Hematopoietic multipotent progenitor cell treated with erythropoietin and hydrocortisone succinate and interleukin-3 and kit ligand, for 8 days (in vitro differentiated cells): ENCODE measurements at regions not wholly inside any gene's neighbourhood (a gene's known extent, or its start where the extent isn't known, plus 50 kb on each side); places are given as distances from the start of the nearest gene placed in this dataset.

Source experiments
- DNase-seq: peaks from one replicate; pipeline ENCODE4 v3.0.0-alpha.2; 2015

DNA sequence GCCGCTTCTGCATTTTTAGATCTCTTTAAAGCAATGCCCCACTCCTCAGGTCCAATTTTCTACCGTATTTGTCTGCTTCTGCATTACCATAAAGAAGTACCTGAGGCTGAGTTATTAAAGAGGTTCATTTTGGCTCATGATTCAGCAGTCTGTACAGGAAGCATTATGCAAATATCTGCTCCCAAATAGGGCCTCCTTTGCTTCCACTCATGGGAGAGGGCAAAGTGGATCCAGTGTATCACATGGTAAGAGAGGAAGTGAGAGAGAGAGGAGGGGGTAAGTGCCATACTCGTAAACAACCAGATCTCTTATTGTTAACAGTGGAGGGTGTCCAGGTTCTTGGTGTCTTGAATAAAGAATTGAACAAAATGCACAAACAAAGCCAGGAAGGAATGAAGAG, 316.1 kb upstream of the SEL1L start:
- DNase-seq = no peak

DNA sequence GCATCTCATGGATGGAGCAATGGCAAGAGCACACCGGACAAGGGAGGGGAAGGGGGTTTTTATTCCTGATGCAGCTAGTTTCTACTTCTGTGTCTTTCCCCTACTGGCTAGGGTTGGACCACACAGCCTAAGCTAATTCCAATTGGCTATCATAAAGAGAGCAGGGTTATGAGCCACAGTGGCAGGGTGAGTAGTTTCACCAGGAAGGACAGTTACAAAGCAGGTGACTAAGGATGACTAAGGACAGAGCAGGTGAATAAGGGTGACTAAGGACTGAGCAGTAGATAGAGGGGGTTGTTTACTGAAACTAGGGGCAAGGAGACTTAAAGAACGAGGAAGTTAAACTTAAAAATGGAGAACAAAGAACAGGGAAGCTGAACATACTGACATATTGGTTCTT, 321.4 kb upstream of the SEL1L start:
- no peak for DNase-seq

DNA sequence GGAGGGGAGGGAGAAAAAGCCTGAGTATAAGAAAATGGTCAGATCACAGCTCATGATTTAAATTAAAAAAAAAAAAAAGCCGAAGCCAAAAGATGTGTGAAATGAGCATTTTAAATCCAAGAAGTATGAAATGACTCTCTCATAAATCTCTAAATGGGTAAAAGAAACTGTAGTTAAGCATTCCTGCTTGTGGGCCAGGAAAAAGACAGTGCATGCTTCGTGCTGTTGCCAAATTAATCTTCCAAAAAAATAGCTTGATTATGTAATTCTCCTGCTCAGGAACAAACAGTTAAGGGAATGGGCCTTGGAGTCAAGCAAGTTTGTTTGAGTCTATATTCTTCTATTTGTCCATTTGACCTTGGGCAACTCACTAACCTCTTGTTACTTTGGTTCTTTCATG, 325.4 kb upstream of the SEL1L start:
- DNase-seq = no peak

DNA sequence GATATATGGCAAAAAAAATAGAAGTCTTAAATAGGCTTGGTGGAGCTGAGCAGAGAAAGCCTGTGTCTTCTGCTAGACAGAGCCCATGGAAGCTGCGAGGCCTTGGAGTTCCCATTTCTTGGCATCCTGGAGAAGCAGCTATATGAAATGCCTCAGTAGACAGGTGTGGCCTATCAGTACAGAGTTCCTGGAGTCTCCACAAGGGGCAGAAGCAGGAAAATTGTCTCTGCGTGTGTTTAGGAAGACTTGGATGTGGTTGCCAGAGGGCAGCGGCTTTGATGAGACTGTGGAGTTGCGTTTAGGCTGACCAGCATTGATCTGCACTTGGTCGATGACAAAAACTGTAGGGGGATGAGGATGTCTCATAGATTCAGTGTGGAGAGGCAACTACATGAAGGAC, 334.5 kb upstream of the SEL1L start:
- DNase-seq = no peak

DNA sequence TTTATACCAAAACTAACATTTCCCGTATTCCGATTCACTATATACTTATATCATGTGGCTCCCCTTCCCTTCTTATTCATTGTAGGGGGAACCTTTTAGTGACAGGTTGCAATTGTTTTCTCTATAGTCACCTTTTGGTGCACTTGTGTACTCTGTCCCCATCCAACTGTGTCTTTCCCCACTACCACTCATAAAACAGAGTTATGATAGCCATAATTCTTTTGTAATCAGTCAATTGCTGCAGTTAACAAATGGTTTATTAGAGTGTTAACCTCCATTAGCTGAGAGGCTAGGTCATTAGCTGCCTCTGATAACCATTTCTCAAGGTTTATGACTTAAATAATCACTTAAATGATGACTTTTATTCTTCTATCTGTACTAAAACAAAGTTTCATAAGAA, 338.1 kb upstream of the SEL1L start:
- no peak for DNase-seq

DNA sequence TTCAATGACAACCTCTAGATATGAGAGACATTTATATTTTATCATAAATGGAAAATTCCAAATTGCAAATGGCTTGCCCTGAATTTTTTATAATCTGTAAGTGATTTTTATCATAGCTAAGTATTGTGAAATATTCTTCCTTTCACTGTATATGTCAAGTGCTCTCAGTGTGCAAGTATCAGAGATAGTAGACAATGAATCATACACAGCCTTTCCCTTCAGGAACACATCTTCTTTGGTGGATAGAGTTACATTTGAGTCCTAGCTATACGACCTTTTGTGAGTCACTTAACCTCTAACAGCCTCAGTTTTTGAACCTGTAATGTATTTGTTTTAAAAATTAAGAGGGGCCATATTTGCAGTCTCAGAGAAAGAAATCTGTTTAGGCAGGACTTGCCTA, 350.7 kb upstream of the SEL1L start:
- DNase-seq = no peak

DNA sequence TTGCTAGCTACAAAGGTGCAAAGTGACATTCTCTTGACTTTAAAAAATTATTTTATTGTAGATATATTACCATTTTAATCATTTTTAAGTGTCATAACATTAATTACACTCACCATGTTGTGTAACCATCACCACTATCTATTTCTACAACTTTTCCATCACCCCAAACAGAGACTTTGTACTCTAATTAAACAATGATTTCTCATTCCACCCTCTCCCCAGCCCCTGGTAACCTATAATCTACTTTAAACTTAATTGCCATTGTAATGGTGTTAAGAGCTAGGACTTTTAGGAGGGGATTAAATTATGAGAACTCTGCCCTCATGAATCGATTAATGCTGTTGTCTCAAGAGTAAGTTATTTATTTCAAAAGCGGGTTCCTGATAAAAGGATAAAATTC, 352.9 kb upstream of the SEL1L start:
- DNase-seq = no peak

DNA sequence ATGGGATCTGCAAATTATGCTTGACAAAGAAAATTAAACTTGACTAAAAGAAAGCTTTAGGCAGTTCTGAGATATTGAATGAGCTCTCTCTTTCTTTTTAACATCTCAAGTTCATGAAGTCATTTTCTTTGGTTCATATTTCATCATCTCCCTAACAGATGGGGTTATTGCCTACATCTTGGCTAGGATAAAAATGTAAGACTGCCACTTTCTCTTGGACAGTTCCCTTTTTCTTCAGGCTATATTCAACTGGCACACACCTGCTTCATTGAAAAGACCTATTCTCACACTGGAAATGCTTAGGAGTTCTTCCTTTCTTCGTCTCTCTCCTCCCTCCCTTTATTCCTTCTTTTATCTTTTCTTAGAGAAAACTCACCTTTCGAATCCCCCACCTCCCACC, 355.9 kb upstream of the SEL1L start:
- no peak for DNase-seq

DNA sequence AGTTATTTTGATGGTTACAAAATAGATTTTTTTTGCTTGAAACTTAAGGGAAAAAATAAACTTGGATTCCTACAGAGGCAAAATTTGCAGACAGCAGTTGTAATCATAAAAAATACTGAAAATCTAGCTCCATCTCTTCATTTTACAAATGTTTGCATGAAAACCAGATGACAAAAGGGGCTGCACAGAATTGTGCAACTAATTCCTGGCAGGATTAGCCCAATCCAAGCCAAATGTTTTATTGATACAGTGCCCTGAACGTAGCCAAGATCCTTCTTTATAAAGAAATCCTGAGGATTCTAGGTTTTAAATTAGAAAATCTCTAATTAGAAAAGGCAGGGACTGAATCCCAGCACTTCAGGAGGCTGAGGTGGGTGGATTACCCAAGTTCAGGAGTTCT, 356.4 kb upstream of the SEL1L start:
- no peak for DNase-seq

DNA sequence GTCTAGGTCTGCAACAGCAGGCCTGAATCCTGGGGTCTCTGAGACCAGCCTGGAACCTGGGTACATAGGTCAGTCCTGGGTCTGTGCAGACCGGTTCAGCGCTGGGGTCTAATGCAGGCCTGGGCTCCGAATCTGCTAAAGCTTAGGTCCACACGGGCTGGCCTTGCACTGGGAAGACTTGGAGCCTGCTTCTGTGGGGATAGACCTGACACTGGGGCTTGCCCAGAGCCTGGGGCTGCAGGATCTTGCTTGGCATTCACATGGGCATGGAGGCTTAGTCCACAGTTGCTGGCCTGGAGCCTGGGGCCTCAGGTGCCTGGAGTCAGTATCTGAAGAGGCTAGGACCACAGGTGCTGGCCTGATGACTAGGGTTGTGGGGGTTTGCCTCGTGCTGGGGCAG, 369.8 kb upstream of the SEL1L start:
- no peak for DNase-seq

DNA sequence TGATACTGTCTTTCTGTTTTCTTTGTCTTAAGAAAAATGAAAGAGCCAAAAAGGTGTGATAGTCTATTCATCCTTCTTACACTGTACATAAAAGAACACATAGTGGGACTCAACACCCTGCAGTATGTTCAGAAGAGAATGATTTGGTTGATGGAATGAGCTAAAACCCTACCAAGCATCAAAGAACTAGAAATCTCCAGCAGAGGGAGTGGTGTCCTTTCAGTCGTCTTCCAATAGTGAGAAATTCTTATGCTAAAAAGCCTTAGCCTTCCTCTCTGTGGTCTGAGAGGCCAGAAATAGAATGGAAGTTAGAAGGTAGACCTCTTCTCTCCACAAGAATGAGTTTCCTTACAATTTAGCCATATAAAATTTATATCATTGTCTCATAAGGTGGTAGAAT, 393.4 kb upstream of the SEL1L start:
- no peak for DNase-seq

DNA sequence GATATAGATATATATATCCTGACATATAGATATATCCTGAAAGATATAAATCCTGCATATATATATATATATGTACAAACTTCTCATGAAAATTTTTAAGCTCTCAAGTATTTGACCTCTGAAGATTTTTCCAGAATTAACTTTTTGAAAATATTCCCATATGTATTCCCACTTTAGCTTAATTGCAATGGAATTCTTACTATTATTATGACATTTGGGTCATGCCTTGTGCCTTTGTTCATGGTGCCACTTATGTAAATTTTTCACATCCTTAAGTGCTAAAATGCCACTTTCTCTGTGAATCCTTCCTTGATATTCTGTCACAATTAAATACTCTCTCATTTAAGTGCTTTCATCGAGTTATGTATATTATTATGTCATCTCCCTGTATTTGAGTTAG, 398.2 kb upstream of the SEL1L start:
- no peak for DNase-seq

DNA sequence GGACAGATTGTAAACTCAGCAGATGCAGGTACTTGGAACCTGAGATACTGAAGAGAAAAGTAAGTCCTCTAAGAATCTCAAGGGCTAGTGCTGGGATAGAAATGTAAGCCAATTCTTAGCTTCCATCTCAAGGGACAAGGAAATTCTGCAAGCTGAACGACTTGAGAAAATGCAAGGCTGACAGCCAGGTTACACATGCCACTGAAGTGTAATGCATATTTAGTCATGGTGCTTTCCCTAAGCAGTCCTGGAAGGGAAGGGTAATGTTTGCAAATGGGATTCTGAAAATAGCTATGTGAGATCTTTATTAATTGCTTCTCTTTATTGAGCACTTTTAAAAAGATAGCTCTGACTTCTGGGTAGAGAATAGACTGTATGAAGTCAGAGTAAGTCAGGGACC, 402.7 kb upstream of the SEL1L start:
- DNase-seq = no peak

DNA sequence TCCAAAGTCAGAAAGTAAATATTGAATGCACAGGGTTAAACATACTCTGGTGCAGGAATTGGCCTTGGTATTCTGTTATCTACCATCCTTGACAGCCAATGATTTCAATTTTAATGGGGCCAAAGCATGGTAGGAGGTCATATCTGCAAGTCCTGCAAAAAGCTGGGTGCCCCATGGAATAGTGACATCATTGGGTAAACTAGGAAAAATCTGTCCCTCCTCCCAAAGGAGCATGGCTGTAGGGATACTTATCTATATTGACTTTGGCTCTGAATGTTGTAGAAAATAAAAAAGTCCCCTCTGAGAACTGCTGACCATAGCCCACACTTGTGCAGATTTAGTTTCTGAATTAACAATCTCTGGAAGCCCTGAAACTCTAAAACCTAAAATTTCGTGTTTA, 403.2 kb upstream of the SEL1L start:
- no peak for DNase-seq

DNA sequence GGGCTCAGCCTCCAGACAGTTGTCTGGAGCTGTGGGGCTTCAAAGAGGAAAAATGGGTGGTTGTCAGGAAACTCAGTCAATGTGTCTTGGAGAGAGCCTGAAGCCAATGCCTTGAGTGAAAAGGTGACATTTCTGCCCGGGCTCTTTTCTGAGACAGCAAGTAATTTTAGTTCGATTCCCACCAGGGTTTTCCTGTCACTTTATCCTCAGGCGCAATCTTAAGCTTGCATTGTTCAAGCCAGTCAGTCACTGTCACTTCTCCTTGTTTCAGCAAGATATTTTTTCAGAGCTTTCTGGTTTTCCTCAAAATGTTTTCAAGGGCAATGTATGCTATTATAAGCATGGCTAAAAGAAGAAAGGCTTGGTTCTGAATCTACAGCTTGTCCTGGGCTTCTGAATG, 404.7 kb upstream of the SEL1L start:
- DNase-seq = no peak

DNA sequence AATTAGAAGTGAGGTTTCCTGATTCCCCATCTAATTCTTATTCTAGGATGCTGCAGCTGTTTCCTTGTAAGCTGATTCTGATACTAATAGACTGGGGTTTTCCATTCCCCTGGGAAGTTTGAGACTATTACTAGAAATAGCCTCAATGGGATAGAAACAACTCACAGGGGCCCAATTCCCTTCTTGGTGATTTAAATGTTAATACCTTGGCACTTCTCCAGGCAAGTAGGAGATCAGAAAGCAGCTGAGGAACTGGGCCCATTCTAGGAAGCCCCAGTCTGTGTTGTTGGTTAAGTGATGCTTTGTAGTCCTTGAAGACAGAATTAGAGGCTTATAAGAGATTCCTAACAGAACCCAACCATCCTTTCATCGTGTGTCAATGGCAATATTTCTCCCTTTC, 407.0 kb upstream of the SEL1L start:
- DNase-seq = no peak

DNA sequence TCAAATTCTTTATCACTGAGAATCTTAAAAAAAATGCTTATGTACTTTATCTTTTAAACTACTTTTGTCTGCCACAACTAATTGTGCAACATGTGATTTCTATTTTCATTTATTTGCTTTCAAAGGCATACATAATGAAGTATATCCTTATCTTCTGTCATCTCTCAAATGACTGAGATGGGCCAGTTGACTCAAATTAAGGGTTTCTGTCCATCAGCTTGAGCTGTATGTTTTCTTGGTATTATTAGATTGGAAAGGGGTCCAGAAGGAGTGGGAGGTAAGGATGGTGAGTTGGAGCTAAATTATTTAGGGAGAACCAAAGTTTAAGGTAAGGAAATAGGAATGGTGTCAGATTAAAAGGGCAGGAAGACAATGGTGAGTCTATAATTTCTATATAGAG, 408.4 kb upstream of the SEL1L start:
- no peak for DNase-seq

DNA sequence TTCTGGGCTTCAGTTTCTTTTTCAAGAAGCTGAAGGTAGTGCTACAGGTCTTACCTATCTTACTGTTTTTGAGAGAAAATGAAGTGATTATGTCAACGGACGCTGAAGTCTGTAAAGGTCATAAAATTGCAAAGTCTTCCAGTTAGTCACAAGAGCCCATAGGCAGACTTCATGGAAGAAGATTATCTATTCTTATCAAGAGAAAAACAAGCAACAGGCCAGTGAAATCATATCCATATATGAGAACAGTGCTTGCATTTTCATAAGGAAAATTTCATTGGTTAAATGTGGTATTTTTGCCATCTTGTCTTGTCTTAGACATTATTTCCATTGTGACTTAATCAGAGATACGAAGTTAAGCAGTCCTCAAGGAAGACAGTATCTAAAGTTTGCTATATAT, 412.7 kb upstream of the SEL1L start:
- no peak for DNase-seq

DNA sequence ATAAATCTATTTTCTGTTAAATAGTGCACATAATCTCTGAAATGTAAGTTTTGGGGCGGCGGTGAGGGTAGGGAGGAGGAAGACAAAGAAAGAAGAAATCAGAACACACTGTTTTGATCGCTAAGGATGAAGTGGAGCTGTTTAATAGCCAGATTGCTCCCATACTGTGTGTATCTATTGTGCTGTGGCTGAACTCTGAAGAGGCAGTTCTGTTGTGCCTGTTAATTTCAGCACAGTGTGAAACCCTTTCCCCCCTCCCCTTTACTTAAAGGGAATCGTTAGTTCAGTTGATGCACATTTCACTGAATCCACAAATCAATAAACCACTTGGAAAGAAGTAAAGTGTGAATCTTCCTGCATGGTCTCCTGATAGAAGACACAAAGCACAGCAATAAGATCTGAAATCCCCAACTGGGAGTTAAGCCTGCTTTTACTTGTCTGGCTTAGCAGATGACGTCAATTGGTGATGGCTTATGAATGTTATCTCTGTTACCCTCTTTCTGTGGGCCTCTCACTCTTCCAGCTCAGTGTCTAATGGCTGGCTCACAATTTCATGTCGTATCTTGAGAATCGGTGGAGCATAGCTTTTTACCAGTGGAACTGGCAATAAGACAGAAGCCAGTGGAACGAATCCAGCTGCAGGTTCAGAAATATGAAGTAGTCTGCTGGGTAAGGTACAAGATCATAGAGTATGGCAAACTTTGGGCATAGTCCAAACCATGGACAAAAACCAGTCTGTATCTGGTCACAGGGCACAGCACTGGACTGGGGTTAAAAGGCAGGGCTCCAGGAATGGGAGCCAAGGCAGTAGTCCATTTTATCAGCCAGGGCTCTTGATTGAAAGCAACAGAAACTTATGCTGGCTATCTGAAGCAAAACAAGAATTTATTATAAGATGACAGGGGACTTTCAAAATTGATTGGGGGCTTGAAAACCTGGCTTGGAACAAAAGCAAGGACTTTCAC, 413.5 kb upstream of the SEL1L start:
- no peak for DNase-seq

DNA sequence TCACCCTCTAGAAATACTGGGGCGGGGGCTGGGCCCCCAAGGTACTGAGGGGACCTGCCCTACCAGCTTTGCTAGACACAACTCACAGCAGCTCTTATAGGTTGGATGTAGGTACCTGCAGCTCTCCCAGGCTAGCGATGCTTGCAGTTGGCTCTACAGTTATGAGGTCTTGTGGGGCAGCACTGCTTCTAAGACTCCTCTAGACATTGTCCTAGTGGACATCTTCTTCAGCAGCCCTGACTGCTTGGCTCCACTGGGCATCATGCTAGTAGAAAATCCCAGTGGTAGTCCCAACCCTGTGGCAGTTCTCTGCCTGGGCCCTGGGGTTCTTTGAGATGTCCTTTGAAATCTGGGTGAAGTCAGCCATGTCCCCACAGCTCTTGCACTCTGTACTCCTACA, 419.3 kb upstream of the SEL1L start:
- DNase-seq = no peak

DNA sequence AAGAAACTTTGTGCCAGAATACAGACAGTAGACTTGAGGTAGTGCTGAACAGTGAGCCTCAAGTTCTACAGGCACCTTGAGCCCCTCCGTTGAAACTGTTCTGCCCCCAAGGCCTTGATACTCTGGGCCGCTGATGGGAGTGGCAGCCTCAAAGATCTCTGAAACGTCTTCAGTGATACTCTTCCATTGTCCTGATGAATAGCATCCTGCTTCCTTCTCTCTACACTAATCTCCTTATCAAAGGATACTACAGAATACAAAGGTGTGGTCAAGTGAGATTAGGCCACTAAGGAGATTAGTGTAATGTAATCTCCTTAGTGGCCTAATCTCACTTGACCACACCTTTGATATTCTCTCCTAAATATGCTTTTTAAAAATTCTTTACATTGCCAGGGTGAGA, 419.8 kb upstream of the SEL1L start:
- no peak for DNase-seq

DNA sequence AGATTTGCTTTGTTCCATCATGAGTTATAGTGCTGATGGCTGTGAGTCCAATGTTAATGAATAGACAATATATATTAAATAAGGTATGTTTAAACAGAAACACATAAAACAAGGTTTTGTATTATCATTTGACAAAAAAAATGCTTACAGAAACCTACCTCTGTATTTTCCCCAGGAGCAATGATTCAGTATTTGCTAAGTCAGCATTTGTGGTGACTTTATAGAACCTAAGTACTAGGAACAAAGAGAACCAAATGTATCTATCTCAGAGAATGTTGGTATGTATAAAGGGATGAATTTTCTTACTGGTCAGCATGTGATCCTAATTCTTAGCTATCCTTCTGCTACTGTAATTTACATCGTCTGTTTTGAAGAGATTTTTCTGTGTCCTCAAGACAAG, 421.5 kb upstream of the SEL1L start:
- no peak for DNase-seq

DNA sequence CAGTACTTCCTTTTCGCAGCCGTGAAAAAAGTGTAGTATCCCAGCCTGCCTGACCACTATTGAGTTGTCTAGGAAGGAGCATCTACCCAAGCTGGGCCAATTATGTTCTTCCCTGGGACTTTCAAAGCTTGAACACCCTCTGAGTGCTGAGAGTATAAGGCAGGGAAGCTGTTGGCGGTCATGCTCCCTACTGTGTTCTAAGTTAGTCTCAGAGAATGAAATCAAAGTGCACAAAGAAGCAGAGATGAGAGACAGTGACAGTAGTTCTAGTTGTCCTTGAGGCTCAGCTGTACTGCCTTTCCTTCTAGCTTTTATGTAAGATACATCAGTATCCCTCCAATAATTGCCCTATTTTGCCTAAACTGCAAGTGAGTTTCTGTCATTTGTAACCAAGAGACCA, 427.1 kb upstream of the SEL1L start:
- DNase-seq = no peak

DNA sequence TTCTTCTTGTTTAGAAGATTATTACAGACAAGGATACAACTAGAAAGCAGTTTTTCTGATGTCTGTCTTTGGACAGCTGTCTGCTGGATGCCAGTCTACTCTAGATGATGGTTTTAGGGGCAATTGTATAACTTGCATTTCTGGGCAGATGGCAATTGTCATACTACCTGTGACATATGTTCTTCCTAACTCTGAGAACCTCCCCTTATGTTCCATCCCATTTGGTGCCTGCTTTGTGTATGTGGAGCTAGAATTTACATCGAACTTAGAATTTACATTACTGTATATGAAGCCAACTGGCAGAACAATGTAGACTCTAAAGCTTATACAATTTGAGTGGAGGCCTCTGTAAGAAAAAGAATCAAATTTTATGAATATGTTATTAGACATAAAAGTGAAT, 430.2 kb upstream of the SEL1L start:
- DNase-seq = no peak

DNA sequence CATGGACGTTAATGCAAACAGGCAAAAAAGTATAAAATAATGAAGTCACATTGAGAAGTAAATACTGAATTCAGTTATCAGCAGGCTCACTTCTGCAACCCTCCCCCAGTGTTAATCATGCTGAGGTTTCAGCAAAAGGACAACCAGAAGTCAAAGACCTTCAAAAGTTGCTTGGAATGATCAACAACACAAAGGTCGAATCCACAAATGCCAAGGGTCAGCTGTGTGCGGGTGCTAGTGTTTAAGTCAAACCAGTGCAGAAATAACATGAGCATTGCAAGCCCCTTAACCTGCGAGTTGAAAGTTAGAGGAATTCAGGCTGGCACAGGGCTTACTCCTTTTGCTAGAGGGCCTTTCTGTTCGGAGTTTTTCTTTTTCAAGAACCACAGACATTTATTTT, 436.7 kb upstream of the SEL1L start:
- DNase-seq = no peak
